PC-3 (cell line): ENCODE measurements at regions not wholly inside any gene's neighbourhood (a gene's known extent, or its start where the extent isn't known, plus 50 kb on each side); places are given as distances from the start of the nearest gene placed in this dataset.

Source experiments
- ATAC-seq: fragments of 200-7000 bp; cut with Tn5 transposase; 2 replicates; pipeline ENCODE4 v1.9.1; 2020; ENCODE audit warnings: mild to moderate bottlenecking, moderate library complexity
- BruUV-seq: library from RNA; stranded (reverse); fragments of 400-500 nt; replicated peaks from 2 replicates; lab custom pipeline; 2021; lab: Mats Ljungman, UMichigan
- CTCF ChIA-PET: fragments of 300-600 bp; sonication (Branson Sonifier 250); formaldehyde crosslinking; loops from one replicate; lab custom pipeline; 2022; ENCODE audit warnings: antibody characterized with exemption; lab: Charles Lee
- POLR2A ChIA-PET: fragments of 300-600 bp; sonication (Branson Sonifier 250); formaldehyde crosslinking; loops from one replicate; lab custom pipeline; 2022; ENCODE audit warnings: antibody characterized with exemption; ENCODE audit not compliant: unreplicated experiment; lab: Charles Lee
- DNase-seq: peaks from one replicate; pipeline ENCODE4 v3.0.0-alpha.2; 2015
- H2AFZ ChIP-seq: fragments of 300-600 bp; sonication (generic); 2 replicates; pipeline ENCODE4 v1.6.0; 2016; ENCODE audit warnings: antibody characterized with exemption, low read length
- H3F3A ChIP-seq: fragments of 300-600 bp; sonication (generic); one replicate; pipeline ENCODE4 v1.6.0; 2017; ENCODE audit warnings: antibody characterized with exemption, low read length, control low read depth, mild to moderate bottlenecking; ENCODE audit not compliant: unreplicated experiment
- H3K27ac ChIP-seq: fragments of 300-600 bp; sonication (generic); 2 replicates; pipeline ENCODE4 v1.5.1; 2016; ENCODE audit warnings: mild to moderate bottlenecking, low read length
- H3K27me3 ChIP-seq: fragments of 300-600 bp; sonication (generic); 2 replicates; pipeline ENCODE4 v1.6.1; 2016; ENCODE audit warnings: low read length, mixed read lengths
- H3K36me3 ChIP-seq: fragments of 300-600 bp; sonication (generic); 2 replicates; pipeline ENCODE4 v1.6.1; 2016; ENCODE audit warnings: low read depth, mixed run types, low read length, mixed read lengths
- H3K4me1 ChIP-seq: fragments of 300-600 bp; sonication (generic); 2 replicates; pipeline ENCODE4 v1.5.1; 2016; ENCODE audit warnings: low read length; ENCODE audit not compliant: insufficient read depth
- H3K4me2 ChIP-seq: fragments of 300-600 bp; sonication (generic); 2 replicates; pipeline ENCODE4 v1.6.0; 2016; ENCODE audit warnings: low read length
- H3K4me3 ChIP-seq: fragments of 300-600 bp; sonication (generic); 2 replicates; pipeline ENCODE4 v1.5.1; 2016; ENCODE audit warnings: mild to moderate bottlenecking, low read length, mixed read lengths
- H3K79me2 ChIP-seq: fragments of 300-600 bp; sonication (generic); 2 replicates; pipeline ENCODE4 v1.6.1; 2017; ENCODE audit warnings: low read length, mixed read lengths
- H3K9ac ChIP-seq: fragments of 300-600 bp; sonication (generic); 2 replicates; pipeline ENCODE4 v1.6.0; 2016; ENCODE audit warnings: mild to moderate bottlenecking, low read length
- H3K9me2 ChIP-seq: fragments of 300-600 bp; sonication (generic); replicated peaks from 2 replicates; pipeline ENCODE4 v1.6.1; 2016; ENCODE audit warnings: mixed run types, low read length, mixed read lengths
- H3K9me3 ChIP-seq: fragments of 300-600 bp; sonication (generic); 2 replicates; pipeline ENCODE4 v1.6.1; 2016; ENCODE audit warnings: low read length, mixed read lengths
- H4K20me1 ChIP-seq: fragments of 300-600 bp; sonication (generic); 2 replicates; pipeline ENCODE4 v1.6.1; 2016; ENCODE audit warnings: low read length, mixed read lengths
- CTCF ChIP-seq: fragments of 300-600 bp; sonication (generic); conservative IDR thresholded peaks from 2 replicates; pipeline ENCODE4 v1.5.1; 2017; ENCODE audit warnings: antibody characterized with exemption, low read depth, mild to moderate bottlenecking, low read length
- EZH2 ChIP-seq: fragments of 300-600 bp; sonication (generic); IDR thresholded peaks from one replicate; pipeline ENCODE4 v1.6.1; 2017; ENCODE audit warnings: antibody characterized with exemption, mild to moderate bottlenecking, low read length; ENCODE audit not compliant: unreplicated experiment
- EZH2phosphoT487 ChIP-seq: fragments of 300-600 bp; sonication (generic); IDR thresholded peaks from 2 replicates; pipeline ENCODE4 v1.6.1; 2018; ENCODE audit warnings: mild to moderate bottlenecking, antibody characterized with exemption, low read length, borderline replicate concordance
- intact Hi-C: fragments of 100-400 bp; cut with micrococcal nuclease; formaldehyde crosslinking; loops from 2 replicates; pipeline ENCODE4 v1.9.0; 2023

- Histone ChIP-seq H3K27ac (no peak overlapping the region), H3F3A (no peaks in the 10 kb centered on the region), H3K4me1 (peaks cover 3% of the 10 kb centered on the region; the same call in 1 of the 2 replicates), H3K27me3 (peaks cover 99% of the 10 kb centered on the region), H3K9ac (no peak overlapping the region), H3K79me2 (no peaks in the 10 kb centered on the region), H3K36me3 (no peaks in the 10 kb centered on the region), H3K4me2 (no peak overlapping the region), H4K20me1 (no peaks in the 10 kb centered on the region), H3K9me2 (no peaks in the 10 kb centered on the region), H2AFZ (no peak overlapping the region), H3K4me3 (no peak overlapping the region), H3K9me3 (no peaks in the 10 kb centered on the region)
- no peak for TF ChIP-seq EZH2
- no peak for TF ChIP-seq EZH2phosphoT487
- CTCF ChIA-PET: no interaction called here
- intact Hi-C loops: no loop called here
- DNase-seq: no peak
- POLR2A ChIA-PET: no interaction called here
- no peak for ATAC-seq
- no TSS peak for BruUV-seq
Observed at GRCh38 chr11:19349340-19350025, 108.7 kb upstream of the E2F8 start.

GRCh38 chr11:19347911-19348310 is 107.2 kb upstream of the E2F8 start:
- ATAC-seq: no peak
- CTCF ChIA-PET: no interaction called here
- Histone ChIP-seq H3K79me2 (no peaks in the 10 kb centered on the region), H4K20me1 (no peaks in the 10 kb centered on the region), H2AFZ (no peak overlapping the region), H3K4me1 (peaks cover 3% of the 10 kb centered on the region; the same call in 1 of the 2 replicates), H3K4me2 (no peak overlapping the region), H3K36me3 (no peaks in the 10 kb centered on the region), H3K4me3 (no peak overlapping the region), H3K9ac (no peak overlapping the region), H3K9me2 (no peaks in the 10 kb centered on the region), H3K9me3 (no peaks in the 10 kb centered on the region), H3K27ac (no peak overlapping the region), H3K27me3 (peaks cover 95% of the 10 kb centered on the region), H3F3A (no peaks in the 10 kb centered on the region)
- DNase-seq: no peak
- intact Hi-C loops: no loop called here
- TF ChIP-seq EZH2 (no peak), CTCF (no peak), EZH2phosphoT487 (no peak)
- BruUV-seq: no TSS peak
- POLR2A ChIA-PET: no interaction called here

GRCh38 chr11:19345848-19346681 is 105.3 kb upstream of the E2F8 start:
- H3F3A ChIP-seq: no peaks in the 10 kb centered on the region
- no TSS peak for BruUV-seq
- ChIA-PET CTCF (interaction anchor here (0.6 kb wide), 1 partner anchor 789 kb away, joined by 3 read pairs; no protein-coding TSS in a partner anchor), POLR2A (interaction anchor here (0.6 kb wide), 1 partner anchor 578 kb away, joined by 3 read pairs; no protein-coding TSS in a partner anchor)
- peak overlapping the region; percentile 3; the same call in 1 of the 2 replicates for H2AFZ ChIP-seq
- DNase-seq (no peak), ATAC-seq (peak; percentile 57)
- no peaks in the 10 kb centered on the region for H3K36me3 ChIP-seq
- H3K27me3 ChIP-seq: peaks cover 90% of the 10 kb centered on the region
- peak overlapping the region; percentile 41 for H3K4me3 ChIP-seq
- no peaks in the 10 kb centered on the region for H3K79me2 ChIP-seq
- H3K27ac ChIP-seq: no peak overlapping the region
- H4K20me1 ChIP-seq: no peaks in the 10 kb centered on the region
- H3K9me2 ChIP-seq: no peaks in the 10 kb centered on the region
- TF ChIP-seq CTCF: peak; percentile 26; the same call in 1 of the 2 replicates
- peak; percentile 45; the same call in 1 of the 2 replicates for TF ChIP-seq EZH2phosphoT487
- peak; percentile 79 for TF ChIP-seq EZH2
- H3K4me2 ChIP-seq: peak overlapping the region; percentile 77
- no peak overlapping the region for H3K9ac ChIP-seq
- intact Hi-C loops: no loop called here
- peaks cover 3% of the 10 kb centered on the region; the same call in 1 of the 2 replicates for H3K4me1 ChIP-seq
- no peaks in the 10 kb centered on the region for H3K9me3 ChIP-seq
